Mesenchymal stem cell (in vitro differentiated cells and primary cell): ENCODE measurements at regions not wholly inside any gene's neighbourhood (a gene's known extent, or its start where the extent isn't known, plus 50 kb on each side); places are given as distances from the start of the nearest gene placed in this dataset.
A peak's percentile ranks its signal among the peaks of the same experiment; 100 is the strongest.
"Not testable (repeated sequence)": the region's sequence is repeated elsewhere in the genome, so short reads cannot be mapped to it uniquely, and the experiment has no call there.

ENCODE experiments used
- DNase-seq: peaks from one replicate; pipeline ENCODE4 v3.0.0-alpha.2; 2013
- H2AFZ ChIP-seq: one replicate; pipeline ENCODE4 v1.6.1; 2013; ENCODE audit warnings: low read depth, mild to moderate bottlenecking, control low read depth, inconsistent platforms, low read length, moderate library complexity
- H2AK5ac ChIP-seq: 2 replicates; pipeline ENCODE4 v1.6.1; 2013; ENCODE audit warnings: low read length, moderate library complexity, mild to moderate bottlenecking, inconsistent platforms; ENCODE audit not compliant: severe bottlenecking
- H2BK120ac ChIP-seq: one replicate; pipeline ENCODE4 v1.6.1; 2013; ENCODE audit warnings: low read depth, mild to moderate bottlenecking, inconsistent platforms, low read length, moderate library complexity
- H2BK12ac ChIP-seq, 2 experiments: one replicate each; pipeline ENCODE4 v1.6.1; 2013; ENCODE audit warnings: inconsistent platforms in 2 of 2, low read length in 2 of 2, mild to moderate bottlenecking in 2 of 2, moderate library complexity in 2 of 2, control low read depth in 1 of 2
- H2BK15ac ChIP-seq: one replicate; pipeline ENCODE4 v1.6.1; 2013; ENCODE audit warnings: mild to moderate bottlenecking, low read depth, inconsistent platforms; ENCODE audit not compliant: poor library complexity, severe bottlenecking
- H2BK5ac ChIP-seq: 2 replicates; pipeline ENCODE4 v1.6.1; 2013; ENCODE audit warnings: low read depth, mild to moderate bottlenecking, low read length, control low read depth, inconsistent platforms; ENCODE audit not compliant: poor library complexity, severe bottlenecking
- H3K14ac ChIP-seq, 2 experiments: one replicate each; pipeline ENCODE4 v1.6.1; 2013; ENCODE audit warnings: inconsistent platforms in 2 of 2, low read length in 2 of 2, control low read depth in 1 of 2, mild to moderate bottlenecking in 1 of 2, moderate library complexity in 1 of 2
- H3K18ac ChIP-seq, 2 experiments: one replicate each; pipeline ENCODE4 v1.6.1; 2013; ENCODE audit warnings: inconsistent platforms in 2 of 2, low read length in 2 of 2, control low read depth in 1 of 2, low read depth in 1 of 2, mild to moderate bottlenecking in 1 of 2
- H3K23ac ChIP-seq, 2 experiments: one replicate each; pipeline ENCODE4 v1.6.1; 2013; ENCODE audit warnings: inconsistent platforms in 2 of 2, low read length in 2 of 2, mild to moderate bottlenecking in 2 of 2, moderate library complexity in 2 of 2, control low read depth in 1 of 2
- H3K27ac ChIP-seq: 2 replicates; pipeline ENCODE4 v1.5.1; 2013; ENCODE audit warnings: mild to moderate bottlenecking, moderate library complexity, low read length, control low read depth, inconsistent platforms; ENCODE audit not compliant: poor library complexity, severe bottlenecking
- H3K27me3 ChIP-seq, 2 experiments: 2 replicates each; pipeline versions ENCODE4 v1.6.1 to v1.7.0; 2013; ENCODE audit warnings: low read length in 2 of 2, mild to moderate bottlenecking in 2 of 2, moderate library complexity in 2 of 2, control low read depth in 1 of 2, inconsistent platforms in 1 of 2; ENCODE audit not compliant: control insufficient read depth in 1 of 2, insufficient read depth in 1 of 2
- H3K36me3 ChIP-seq, 2 experiments: 2 replicates each; pipeline versions ENCODE4 v1.6.1 to v1.7.0; 2013; ENCODE audit warnings: low read length in 2 of 2, control low read depth in 1 of 2, inconsistent platforms in 1 of 2, low read depth in 1 of 2, mild to moderate bottlenecking in 1 of 2; ENCODE audit not compliant: insufficient read depth in 2 of 2, control insufficient read depth in 1 of 2
- H3K4ac ChIP-seq, 2 experiments: one replicate each; pipeline ENCODE4 v1.6.1; 2013; ENCODE audit warnings: inconsistent platforms in 2 of 2, low read length in 2 of 2, mild to moderate bottlenecking in 2 of 2, moderate library complexity in 2 of 2, control low read depth in 1 of 2, low read depth in 1 of 2
- H3K4me1 ChIP-seq: 2 replicates; pipeline ENCODE4 v1.6.1; 2013; ENCODE audit warnings: low read depth, low read length, control low read depth; ENCODE audit not compliant: control insufficient read depth, insufficient read depth
- H3K4me2 ChIP-seq: 2 replicates; pipeline ENCODE4 v1.6.1; 2013; ENCODE audit warnings: low read length, mild to moderate bottlenecking, inconsistent platforms; ENCODE audit not compliant: poor library complexity, severe bottlenecking
- H3K4me3 ChIP-seq, 2 experiments: 2 replicates each; pipeline versions ENCODE4 v1.5.1 to v1.7.0; 2013; ENCODE audit warnings: low read length in 2 of 2, mild to moderate bottlenecking in 2 of 2, control low read depth in 1 of 2, low read depth in 1 of 2; ENCODE audit not compliant: insufficient read depth in 1 of 2
- H3K79me1 ChIP-seq: replicated peaks from 2 replicates; pipeline ENCODE4 v1.6.1; 2013; ENCODE audit warnings: mild to moderate bottlenecking, control low read depth, low read length, inconsistent platforms; ENCODE audit not compliant: poor library complexity, severe bottlenecking
- H3K9ac ChIP-seq: 2 replicates; pipeline ENCODE4 v1.7.0; 2013; ENCODE audit warnings: mild to moderate bottlenecking, low read length, moderate library complexity
- H3K9me3 ChIP-seq: 2 replicates; pipeline ENCODE4 v1.7.0; 2013; ENCODE audit warnings: mild to moderate bottlenecking, low read length; ENCODE audit not compliant: control insufficient read depth
- H4K8ac ChIP-seq: one replicate; pipeline ENCODE4 v1.6.1; 2013; ENCODE audit warnings: inconsistent platforms, mild to moderate bottlenecking, low read length, moderate library complexity
- H4K91ac ChIP-seq: one replicate; pipeline ENCODE4 v1.6.1; 2013; ENCODE audit warnings: mild to moderate bottlenecking, low read length, inconsistent platforms
- WGBS: methylation state at CpG from one replicate; pipeline ENCODE4 v1.1.7; 2013; ENCODE audit warnings: mixed read lengths; 5-methylcytosine and 5-hydroxymethylcytosine counted together

DNA sequence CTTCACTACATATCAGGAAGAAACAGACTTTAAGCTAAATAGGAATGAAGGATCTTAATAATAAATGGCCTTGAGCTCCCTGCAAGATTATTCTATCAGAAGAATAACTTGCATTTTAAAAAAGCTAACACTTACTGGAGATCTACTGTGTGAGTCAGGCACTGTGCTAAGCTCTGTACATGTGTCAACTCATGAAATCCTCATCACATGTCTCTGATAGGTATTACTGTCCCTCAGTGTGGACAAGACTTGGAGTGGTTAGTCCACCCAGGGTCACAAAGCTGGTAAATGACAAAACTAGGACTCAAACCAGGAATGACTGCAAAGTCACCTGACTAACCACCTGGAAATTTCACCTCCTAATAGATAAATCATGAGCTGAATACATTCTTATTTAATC lies 57.1 kb upstream of the KCTD7 start:
- Histone ChIP-seq H3K9ac (peak overlapping the region; percentile 29), H3K4me2 (no peak overlapping the region), H2BK120ac (no peak overlapping the region), H3K18ac (no peak overlapping the region), H3K4ac (no peak overlapping the region), H3K23ac (no peak overlapping the region), H3K4me3 (no peak overlapping the region), H3K36me3 (peaks cover 15 to 85% of the 10 kb centered on the region in 2 experiments), H3K27ac (no peak overlapping the region), H2BK5ac (no peak overlapping the region), H3K27me3 (no peaks in the 10 kb centered on the region), H3K9me3 (no peaks in the 10 kb centered on the region), H2AFZ (no peak overlapping the region), H3K14ac (no peak overlapping the region), H4K91ac (no peak overlapping the region), H2BK12ac (no peak overlapping the region), H2AK5ac (no peak overlapping the region), H4K8ac (no peak overlapping the region), H3K4me1 (peaks cover 3% of the 10 kb centered on the region), H2BK15ac (no peak overlapping the region), H3K79me1 (peaks cover 9% of the 10 kb centered on the region)
- no peak for DNase-seq

DNA sequence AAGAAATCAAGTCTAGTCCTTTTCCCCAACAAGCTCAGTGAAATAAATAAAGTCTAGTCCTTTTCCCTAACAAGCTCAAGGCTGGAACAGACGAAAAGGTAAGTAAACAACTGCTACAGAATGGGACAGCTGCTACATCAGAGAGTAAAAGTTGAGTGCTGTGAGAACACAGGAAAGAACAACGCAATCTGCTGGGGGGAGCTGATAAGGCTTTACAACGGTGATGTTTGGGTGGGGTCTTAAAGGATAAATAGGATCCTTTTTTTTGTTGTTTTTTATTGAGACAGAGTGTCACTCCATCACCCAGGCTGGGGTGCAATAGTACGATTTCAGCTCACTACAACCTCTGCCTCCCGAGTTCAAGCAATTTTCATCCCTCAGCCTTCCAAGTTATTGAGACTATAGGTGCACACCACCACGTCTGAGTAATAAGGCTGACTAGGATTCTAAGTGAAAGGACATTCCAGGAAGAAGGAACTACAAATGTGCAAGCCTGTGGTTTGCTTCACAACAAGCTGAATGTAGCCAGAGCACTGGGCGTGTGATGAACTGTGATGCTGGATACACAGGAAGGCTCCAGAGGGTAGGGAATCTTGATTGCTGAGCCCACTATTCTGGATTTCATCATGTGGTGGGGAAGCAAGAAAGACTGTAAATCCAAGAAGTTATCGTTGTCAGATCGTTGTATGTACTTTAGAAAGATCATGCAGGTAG lies 54.7 kb upstream of the KCTD7 start:
- H3K79me1 ChIP-seq, H3K4me1 ChIP-seq, DNase-seq, H3K23ac ChIP-seq, H2AFZ ChIP-seq, H3K4me2 ChIP-seq, H2BK12ac ChIP-seq, H3K14ac ChIP-seq, H2BK5ac ChIP-seq, H3K9ac ChIP-seq, H2BK15ac ChIP-seq, H3K4ac ChIP-seq, H3K9me3 ChIP-seq, H2BK120ac ChIP-seq, H3K18ac ChIP-seq, H3K4me3 ChIP-seq, H3K27ac ChIP-seq, H4K8ac ChIP-seq, H3K27me3 ChIP-seq, H4K91ac ChIP-seq, H2AK5ac ChIP-seq: not testable (repeated sequence)
- H3K36me3 ChIP-seq: peaks cover 7 to 72% of the 10 kb centered on the region in 2 experiments
- WGBS: 94% methylated on average over 7 of the region's 9 CpGs

DNA sequence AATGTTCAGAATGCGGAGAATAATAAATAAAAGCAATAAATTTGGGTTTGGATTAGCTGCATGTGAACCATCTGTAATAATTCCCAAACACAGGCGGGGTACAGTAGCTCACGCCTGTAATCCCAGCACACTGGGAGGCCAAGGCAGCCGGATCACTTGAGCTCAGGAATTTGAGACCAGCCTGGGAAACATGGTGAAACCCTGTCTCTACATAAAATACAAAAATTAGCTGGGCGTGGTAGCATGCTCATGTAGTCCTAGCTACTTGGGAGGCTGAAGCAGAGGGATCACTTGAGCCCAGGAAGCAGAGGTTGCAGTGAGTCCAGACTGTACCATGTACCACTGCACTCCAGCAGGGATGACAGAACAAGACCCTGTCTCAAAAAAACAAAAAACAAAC lies 53.9 kb upstream of the KCTD7 start:
- not testable (repeated sequence) for H3K4me1 ChIP-seq, H2BK5ac ChIP-seq, H2AK5ac ChIP-seq, H4K8ac ChIP-seq, H3K27ac ChIP-seq, H3K9ac ChIP-seq, H3K4ac ChIP-seq, H3K9me3 ChIP-seq, H4K91ac ChIP-seq, H3K27me3 ChIP-seq, H2BK12ac ChIP-seq, H3K18ac ChIP-seq, H3K23ac ChIP-seq, H2BK15ac ChIP-seq, H2AFZ ChIP-seq, H2BK120ac ChIP-seq, H3K4me3 ChIP-seq, H3K79me1 ChIP-seq, DNase-seq, H3K4me2 ChIP-seq, H3K14ac ChIP-seq
- 94% methylated on average over 5 of the region's 5 CpGs for WGBS
- peaks cover 4 to 72% of the 10 kb centered on the region in 2 experiments for H3K36me3 ChIP-seq

DNA sequence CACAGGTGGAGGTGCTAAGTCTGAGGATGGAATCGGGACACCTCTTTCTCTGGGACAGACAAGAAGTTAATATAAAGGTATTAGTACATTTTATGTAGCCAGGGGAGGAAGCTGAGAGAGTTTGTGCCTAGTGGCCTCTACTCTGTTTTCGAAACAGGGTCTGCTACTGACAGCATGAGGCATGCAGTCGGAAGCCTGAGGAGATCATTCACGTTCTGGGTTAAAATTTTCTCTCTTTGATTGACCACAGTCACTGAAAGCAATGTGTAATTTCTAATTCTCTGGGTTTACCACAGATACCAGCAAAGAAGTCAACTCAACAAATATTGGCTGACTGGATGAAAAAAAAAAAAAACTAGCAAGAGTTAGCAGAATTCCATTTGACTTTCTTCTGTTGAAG lies 53.3 kb upstream of the KCTD7 start:
- H3K79me1 ChIP-seq: peaks cover 3% of the 10 kb centered on the region
- no peak overlapping the region for H2BK12ac ChIP-seq
- peaks cover 3 to 72% of the 10 kb centered on the region in 2 experiments for H3K36me3 ChIP-seq
- no peak overlapping the region for H3K23ac ChIP-seq
- no peak overlapping the region for H2AFZ ChIP-seq
- H3K27me3 ChIP-seq: no peaks in the 10 kb centered on the region
- WGBS: 100% methylated on average over 4 of the region's 4 CpGs
- DNase-seq: no peak
- no peak overlapping the region for H3K4me2 ChIP-seq
- H4K91ac ChIP-seq: no peak overlapping the region
- no peak overlapping the region for H3K27ac ChIP-seq
- H3K9me3 ChIP-seq: no peaks in the 10 kb centered on the region
- H4K8ac ChIP-seq: no peak overlapping the region
- peaks cover 5% of the 10 kb centered on the region for H3K4me1 ChIP-seq
- no peak overlapping the region for H3K9ac ChIP-seq
- H2BK5ac ChIP-seq: no peak overlapping the region
- no peak overlapping the region for H2BK120ac ChIP-seq
- H2AK5ac ChIP-seq: no peak overlapping the region
- H3K4ac ChIP-seq: no peak overlapping the region
- no peak overlapping the region for H2BK15ac ChIP-seq
- H3K4me3 ChIP-seq: no peak overlapping the region
- H3K14ac ChIP-seq: no peak overlapping the region
- H3K18ac ChIP-seq: no peak overlapping the region
